Mesendoderm (in vitro differentiated cells): ENCODE measurements at regions not wholly inside any gene's neighbourhood (a gene's known extent, or its start where the extent isn't known, plus 50 kb on each side); places are given as distances from the start of the nearest gene placed in this dataset.
"Not testable (repeated sequence)": the region's sequence is repeated elsewhere in the genome, so short reads cannot be mapped to it uniquely, and the experiment has no call there.

Experiments used
- DNase-seq: peaks from one replicate; pipeline ENCODE4 v3.0.0; 2013
- H2AK5ac ChIP-seq: 2 replicates; pipeline ENCODE4 v1.6.1; 2013; ENCODE audit warnings: low read length, inconsistent platforms
- H2BK120ac ChIP-seq: 2 replicates; pipeline ENCODE4 v1.6.1; 2013; ENCODE audit warnings: low read depth, mild to moderate bottlenecking, low read length, moderate library complexity, mixed read lengths
- H2BK15ac ChIP-seq: replicated peaks from 2 replicates; pipeline ENCODE4 v1.6.1; 2013; ENCODE audit warnings: low read depth, mild to moderate bottlenecking, moderate library complexity
- H2BK5ac ChIP-seq: 2 replicates; pipeline ENCODE4 v1.6.1; 2013; ENCODE audit warnings: low read length, inconsistent platforms
- H3K18ac ChIP-seq: 2 replicates; pipeline ENCODE4 v1.6.1; 2013; ENCODE audit warnings: mild to moderate bottlenecking, low read length, mixed read lengths
- H3K23ac ChIP-seq: one replicate; pipeline ENCODE4 v1.6.1; 2013; ENCODE audit warnings: low read length
- H3K27ac ChIP-seq: 2 replicates; pipeline ENCODE4 v1.5.1; 2013; ENCODE audit warnings: low read depth, mild to moderate bottlenecking, inconsistent platforms, low read length, moderate library complexity
- H3K27me3 ChIP-seq: 2 replicates; pipeline ENCODE4 v1.6.1; 2013; ENCODE audit warnings: low read length, control low read depth, mild to moderate bottlenecking, inconsistent platforms; ENCODE audit not compliant: insufficient read depth, poor library complexity
- H3K36me3 ChIP-seq: 2 replicates; pipeline ENCODE4 v1.6.1; 2013; ENCODE audit warnings: low read length, inconsistent platforms; ENCODE audit not compliant: control insufficient read depth, insufficient read depth
- H3K4ac ChIP-seq: one replicate; pipeline ENCODE4 v1.6.1; 2013; ENCODE audit warnings: low read depth, mild to moderate bottlenecking, low read length, moderate library complexity
- H3K4me1 ChIP-seq: 2 replicates; pipeline ENCODE4 v1.6.1; 2013; ENCODE audit warnings: low read depth, low read length, inconsistent platforms; ENCODE audit not compliant: control insufficient read depth
- H3K4me2 ChIP-seq: 2 replicates; pipeline ENCODE4 v1.6.1; 2013; ENCODE audit warnings: low read length
- H3K4me3 ChIP-seq: 2 replicates; pipeline ENCODE4 v1.5.1; 2013; ENCODE audit warnings: mild to moderate bottlenecking, low read length
- H3K56ac ChIP-seq: one replicate; pipeline ENCODE4 v1.6.1; 2013; ENCODE audit warnings: low read length
- H3K79me1 ChIP-seq: 2 replicates; pipeline ENCODE4 v1.6.1; 2013; ENCODE audit warnings: low read length, inconsistent platforms
- H3K79me2 ChIP-seq: 2 replicates; pipeline ENCODE4 v1.6.1; 2013; ENCODE audit warnings: mild to moderate bottlenecking, low read length; ENCODE audit not compliant: control insufficient read depth, insufficient read depth
- H3K9ac ChIP-seq: 2 replicates; pipeline ENCODE4 v1.6.1; 2013; ENCODE audit warnings: low read length, inconsistent platforms
- H4K5ac ChIP-seq: one replicate; pipeline ENCODE4 v1.6.1; 2013; ENCODE audit warnings: low read length
- H4K8ac ChIP-seq: one replicate; pipeline ENCODE4 v1.6.1; 2013; ENCODE audit warnings: low read depth, mild to moderate bottlenecking, control low read depth, low read length, moderate library complexity
- WGBS: extraction: QIAGEN DNeasy Blood & Tissue Kit; methylation state at CpG from one replicate; pipeline ENCODE4 v1.1.7; 2013; ENCODE audit warnings: low lambda C conversion rate, missing lambda C conversion rate; ENCODE audit not compliant: insufficient coverage; ENCODE audit errors: extremely low coverage; 5-methylcytosine and 5-hydroxymethylcytosine counted together

- Histone ChIP-seq H2BK5ac (no peak overlapping the region), H3K36me3 (no peaks in the 10 kb centered on the region), H3K56ac (no peak overlapping the region), H3K27ac (no peak overlapping the region), H3K4ac (no peak overlapping the region), H3K4me3 (no peak overlapping the region), H3K23ac (no peak overlapping the region), H3K79me2 (no peaks in the 10 kb centered on the region), H2BK120ac (no peak overlapping the region), H3K4me1 (no peaks in the 10 kb centered on the region), H4K8ac (no peak overlapping the region), H3K27me3 (no peaks in the 10 kb centered on the region), H3K9ac (no peak overlapping the region), H3K79me1 (no peaks in the 10 kb centered on the region), H2AK5ac (no peak overlapping the region), H2BK15ac (no peak overlapping the region), H4K5ac (no peak overlapping the region), H3K18ac (no peak overlapping the region), H3K4me2 (no peak overlapping the region)
- no peak for DNase-seq
Observed at GRCh38 chr2:168330624-168331423, 83.4 kb upstream of the STK39 start.

- H3K18ac ChIP-seq, H3K4me3 ChIP-seq, H3K4me1 ChIP-seq, H3K79me2 ChIP-seq, H2AK5ac ChIP-seq, H4K5ac ChIP-seq, H3K79me1 ChIP-seq, H3K27ac ChIP-seq, H3K36me3 ChIP-seq, H3K9ac ChIP-seq, H3K4ac ChIP-seq, H2BK15ac ChIP-seq, H3K4me2 ChIP-seq, H2BK120ac ChIP-seq, H4K8ac ChIP-seq, H3K27me3 ChIP-seq, H3K56ac ChIP-seq, DNase-seq, H2BK5ac ChIP-seq, H3K23ac ChIP-seq: not testable (repeated sequence)
- no CpG with 5 or more reads among the region's 8 CpGs for WGBS
Observed at GRCh38 chr2:168335254-168335653, 87.9 kb upstream of the STK39 start.

- no peak overlapping the region for H3K9ac ChIP-seq
- DNase-seq, result peak; percentile 93
- H2BK5ac ChIP-seq, result no peak overlapping the region
- H3K4me1 ChIP-seq, result no peaks in the 10 kb centered on the region
- H3K23ac ChIP-seq, result no peak overlapping the region
- no peak overlapping the region for H2BK120ac ChIP-seq
- no peak overlapping the region for H2AK5ac ChIP-seq
- H4K8ac ChIP-seq, result no peak overlapping the region
- H3K27ac ChIP-seq, result no peak overlapping the region
- H4K5ac ChIP-seq, result no peak overlapping the region
- H3K56ac ChIP-seq, result no peak overlapping the region
- no peak overlapping the region for H3K4me3 ChIP-seq
- no peaks in the 10 kb centered on the region for H3K79me2 ChIP-seq
- WGBS, result no CpG with 5 or more reads among the region's 6 CpGs
- H3K36me3 ChIP-seq, result no peaks in the 10 kb centered on the region
- H3K4ac ChIP-seq, result no peak overlapping the region
- H3K18ac ChIP-seq, result no peak overlapping the region
- no peaks in the 10 kb centered on the region for H3K27me3 ChIP-seq
- no peaks in the 10 kb centered on the region for H3K79me1 ChIP-seq
- H3K4me2 ChIP-seq, result no peak overlapping the region
- H2BK15ac ChIP-seq, result no peak overlapping the region
Observed at GRCh38 chr2:168336786-168337388, 89.5 kb upstream of the STK39 start.

- H3K23ac ChIP-seq, result no peak overlapping the region
- H3K4ac ChIP-seq, result no peak overlapping the region
- no peak overlapping the region for H3K4me3 ChIP-seq
- H4K5ac ChIP-seq, result no peak overlapping the region
- no peak overlapping the region for H3K4me2 ChIP-seq
- no peaks in the 10 kb centered on the region for H3K36me3 ChIP-seq
- H3K27ac ChIP-seq, result no peak overlapping the region
- no peaks in the 10 kb centered on the region for H3K79me2 ChIP-seq
- WGBS, result no CpG with 5 or more reads among the region's 3 CpGs
- no peaks in the 10 kb centered on the region for H3K79me1 ChIP-seq
- no peak overlapping the region for H3K18ac ChIP-seq
- no peak overlapping the region for H3K56ac ChIP-seq
- no peak overlapping the region for H3K9ac ChIP-seq
- H2AK5ac ChIP-seq, result no peak overlapping the region
- no peak overlapping the region for H2BK15ac ChIP-seq
- no peak overlapping the region for H2BK5ac ChIP-seq
- DNase-seq, result peak; percentile 54
- H2BK120ac ChIP-seq, result no peak overlapping the region
- no peak overlapping the region for H4K8ac ChIP-seq
- H3K27me3 ChIP-seq, result no peaks in the 10 kb centered on the region
- H3K4me1 ChIP-seq, result no peaks in the 10 kb centered on the region
Observed at GRCh38 chr2:168338292-168338691, 90.9 kb upstream of the STK39 start.

- H3K4me3 ChIP-seq, result no peak overlapping the region
- no peak overlapping the region for H3K56ac ChIP-seq
- no peak overlapping the region for H3K23ac ChIP-seq
- WGBS, result no CpG with 5 or more reads among the region's 1 CpG
- no peaks in the 10 kb centered on the region for H3K79me2 ChIP-seq
- H3K4ac ChIP-seq, result no peak overlapping the region
- H3K27me3 ChIP-seq, result no peaks in the 10 kb centered on the region
- H3K79me1 ChIP-seq, result no peaks in the 10 kb centered on the region
- no peaks in the 10 kb centered on the region for H3K36me3 ChIP-seq
- H2BK5ac ChIP-seq, result no peak overlapping the region
- no peak overlapping the region for H3K27ac ChIP-seq
- H4K5ac ChIP-seq, result no peak overlapping the region
- H4K8ac ChIP-seq, result no peak overlapping the region
- no peak overlapping the region for H3K9ac ChIP-seq
- no peak for DNase-seq
- H2BK15ac ChIP-seq, result no peak overlapping the region
- H2BK120ac ChIP-seq, result no peak overlapping the region
- no peaks in the 10 kb centered on the region for H3K4me1 ChIP-seq
- no peak overlapping the region for H3K4me2 ChIP-seq
- no peak overlapping the region for H2AK5ac ChIP-seq
- H3K18ac ChIP-seq, result no peak overlapping the region
Observed at GRCh38 chr2:168338803-168339437, 91.5 kb upstream of the STK39 start.
